GM18909 (cell line): ENCODE measurements at regions not wholly inside any gene's neighbourhood (a gene's known extent, or its start where the extent isn't known, plus 50 kb on each side); places are given as distances from the start of the nearest gene placed in this dataset.

Source experiments
- ATAC-seq: cut with Tn5 transposase; IDR thresholded peaks from one replicate; pipeline ENCODE4 v1.9.1; 2021; ENCODE audit warnings: mild to moderate bottlenecking; ENCODE audit not compliant: unreplicated experiment, poor library complexity

DNA sequence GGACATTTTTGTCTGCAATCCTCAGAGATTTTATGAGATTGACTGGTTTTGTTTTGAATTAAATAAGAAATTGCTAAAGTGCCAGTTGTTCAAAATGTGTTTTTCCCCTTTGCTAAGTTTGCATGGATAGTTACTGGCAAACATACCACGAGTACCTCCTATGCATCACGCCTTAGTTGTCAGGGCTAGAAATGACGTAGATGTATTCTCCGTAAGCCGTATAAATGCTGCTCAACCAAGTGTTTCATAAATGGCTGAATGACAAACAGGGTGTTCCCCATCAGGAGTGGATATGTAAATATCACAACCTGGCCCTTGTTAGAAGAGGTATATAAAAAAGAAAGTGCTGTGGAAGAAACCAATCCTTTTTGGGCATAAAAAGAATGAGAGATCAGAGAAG lies 341.1 kb upstream of the ZFP64 start:
- no peak for ATAC-seq

DNA sequence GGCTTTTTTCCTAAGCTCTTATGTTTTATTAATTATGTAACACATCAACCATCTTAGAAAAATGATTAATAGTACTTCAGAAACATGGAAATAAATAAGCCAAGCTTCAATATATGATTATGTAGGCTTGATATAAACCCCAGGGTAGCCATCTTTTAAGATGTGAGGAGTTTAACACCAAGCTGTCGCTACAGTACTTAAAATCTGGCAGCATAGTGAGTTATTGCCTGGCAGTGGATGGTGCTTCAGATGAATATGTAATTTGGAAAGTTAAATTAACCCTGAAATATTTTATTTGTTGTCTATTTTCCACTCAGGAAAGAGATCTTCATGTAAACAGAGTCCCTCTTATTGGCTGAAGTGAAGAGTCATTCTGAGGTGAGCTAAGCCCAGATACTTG lies 339.0 kb upstream of the ZFP64 start:
- ATAC-seq = no peak

DNA sequence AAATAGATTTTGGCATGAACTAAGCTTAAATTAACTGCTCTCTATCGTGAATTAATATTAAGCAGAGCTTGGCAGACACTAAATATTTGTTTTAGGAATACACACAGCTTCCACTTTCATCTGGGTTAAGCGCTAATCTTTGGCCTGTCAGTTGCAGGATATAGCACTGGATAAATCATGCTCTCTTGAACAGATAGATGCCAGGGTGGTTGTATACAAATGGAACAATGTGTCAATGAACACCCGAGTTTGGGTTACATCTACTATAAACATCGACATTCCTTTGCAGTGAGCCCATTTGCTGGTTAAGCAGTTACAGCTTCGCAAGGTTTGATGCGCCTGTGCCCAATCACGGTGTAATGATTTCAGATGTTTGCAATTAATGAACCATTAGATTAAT lies 338.2 kb upstream of the ZFP64 start:
- ATAC-seq = no peak

DNA sequence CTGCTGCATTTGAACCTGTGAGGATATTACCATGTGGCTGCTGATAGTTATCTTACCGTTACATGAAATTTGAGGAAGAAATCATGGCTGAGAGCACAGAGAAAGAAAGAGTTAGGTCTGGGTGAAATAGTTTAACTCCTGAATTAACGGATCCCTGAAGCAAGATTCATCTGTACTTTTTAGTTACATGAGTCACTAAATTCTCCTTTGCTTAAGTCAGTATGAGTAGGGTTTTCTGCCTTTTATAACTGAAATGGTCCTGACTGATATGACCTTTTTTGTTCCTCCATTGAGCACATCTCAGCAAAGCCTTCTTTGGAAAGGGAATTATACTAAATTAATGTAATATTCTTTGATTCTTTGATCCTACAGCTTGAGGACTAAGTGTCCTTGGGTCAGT lies 333.3 kb upstream of the ZFP64 start:
- ATAC-seq = no peak

DNA sequence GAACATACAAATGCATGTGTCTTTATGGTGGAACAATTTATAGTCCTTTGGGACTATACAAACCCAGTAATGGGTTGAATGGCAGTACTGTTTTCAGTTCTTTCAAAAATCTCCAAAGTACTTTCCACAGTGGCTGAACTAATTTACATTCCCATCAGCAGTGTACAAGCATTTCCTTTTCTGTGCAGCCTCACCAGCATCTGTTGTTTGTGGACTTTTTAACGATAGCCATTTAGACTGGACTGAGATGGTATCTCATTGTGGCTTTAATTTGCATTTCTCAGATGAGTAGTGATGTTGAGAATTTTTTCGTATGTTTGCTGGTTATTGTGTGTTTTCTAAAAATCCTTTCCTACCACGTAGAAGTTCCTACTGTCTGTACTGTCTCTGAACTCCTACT lies 327.2 kb upstream of the ZFP64 start:
- no peak for ATAC-seq

DNA sequence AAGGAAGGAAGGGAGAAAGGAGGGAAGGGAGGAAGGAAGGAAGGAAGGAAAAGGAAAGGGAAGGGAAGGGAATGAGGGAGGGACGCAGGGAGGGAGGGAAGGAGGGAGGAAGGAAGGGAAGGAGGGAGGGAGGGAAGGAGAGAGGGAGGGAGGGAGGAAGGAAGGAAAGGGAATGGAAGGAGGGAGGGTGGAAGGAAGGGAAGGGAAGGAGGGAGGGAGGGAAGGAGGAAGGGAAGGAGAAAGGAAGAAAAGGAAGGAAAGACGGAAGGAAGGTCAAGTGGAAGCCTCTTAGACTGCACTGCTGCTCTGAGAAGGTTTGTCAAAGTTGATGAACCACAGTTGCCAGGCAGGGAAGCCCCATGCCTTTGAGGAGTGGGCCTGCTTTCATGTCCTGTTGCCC lies 324.3 kb upstream of the ZFP64 start:
- no peak for ATAC-seq

DNA sequence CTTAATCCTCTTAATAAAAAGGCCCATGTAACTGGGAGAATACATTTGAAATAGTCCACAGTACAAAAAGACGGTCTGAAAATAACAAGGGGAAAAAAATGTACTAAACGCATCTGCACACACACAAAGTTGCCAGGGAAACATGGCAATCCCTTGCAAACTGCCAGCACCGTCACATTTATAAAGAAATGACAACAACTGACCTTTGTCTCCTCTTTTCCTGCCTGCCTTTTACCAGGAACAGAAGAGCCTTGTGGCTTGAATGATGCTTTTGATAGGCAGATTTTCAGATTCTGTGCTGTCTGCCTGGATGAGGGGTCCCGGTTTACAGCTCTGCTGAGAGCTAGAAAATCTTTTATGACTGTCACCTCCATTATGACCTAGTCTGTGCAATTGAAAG lies 308.6 kb upstream of the ZFP64 start:
- no peak for ATAC-seq

DNA sequence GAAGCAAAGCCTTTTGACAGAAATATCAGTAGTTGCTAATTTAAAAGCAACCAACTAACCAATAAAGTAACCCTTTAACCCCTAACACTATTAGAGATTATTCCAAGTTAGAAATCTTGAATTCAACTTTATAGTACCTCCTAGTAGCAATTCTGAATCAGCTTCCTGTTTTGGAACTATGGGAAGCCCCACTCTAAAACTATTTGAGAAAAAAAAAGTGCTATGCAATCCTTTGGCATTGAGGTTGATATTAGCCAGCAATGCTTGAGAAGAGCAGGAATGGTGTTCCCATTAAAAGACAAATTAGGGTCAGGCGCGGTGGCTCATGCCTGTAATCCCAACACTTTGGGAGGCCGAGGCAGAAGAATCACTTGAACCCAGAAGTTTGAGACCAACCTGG lies 306.2 kb upstream of the ZFP64 start:
- ATAC-seq = no peak

DNA sequence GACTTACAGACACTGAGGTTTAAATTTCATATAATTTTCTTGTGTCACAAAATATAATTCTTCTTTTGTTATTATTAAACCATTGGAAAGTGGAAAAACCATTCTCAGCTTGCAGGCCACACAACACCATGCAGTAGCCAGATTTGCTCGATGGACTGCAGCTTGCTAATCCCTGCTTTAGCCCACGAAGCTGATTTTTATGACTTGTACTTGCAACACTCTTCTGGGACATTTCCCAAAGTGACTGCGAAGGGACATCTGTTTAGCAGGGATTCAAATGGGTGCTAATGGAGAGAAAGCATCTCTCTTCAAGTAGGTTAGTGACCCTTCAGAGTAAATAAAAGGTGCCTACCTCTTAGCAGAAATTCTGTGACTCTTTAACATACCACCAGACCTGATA lies 304.6 kb upstream of the ZFP64 start:
- no peak for ATAC-seq

DNA sequence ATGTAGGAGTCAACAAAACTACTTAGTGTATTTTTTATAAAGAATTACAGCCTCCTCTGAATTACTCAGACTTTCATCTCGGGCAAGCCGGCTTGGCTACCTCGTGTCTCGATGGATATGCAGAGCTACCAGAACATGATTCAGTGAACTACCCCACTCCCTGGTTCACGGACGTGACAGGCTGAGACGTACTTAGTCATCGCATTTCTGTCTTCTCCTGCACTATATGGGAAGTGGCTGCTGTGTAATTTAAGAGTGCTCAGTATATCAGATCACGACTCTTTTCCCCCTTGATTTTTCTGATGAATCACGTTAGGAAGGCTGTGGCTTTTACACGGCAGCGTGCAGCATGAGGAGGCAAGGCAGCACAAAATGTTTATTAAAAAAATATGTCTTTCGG lies 302.7 kb upstream of the ZFP64 start:
- no peak for ATAC-seq

DNA sequence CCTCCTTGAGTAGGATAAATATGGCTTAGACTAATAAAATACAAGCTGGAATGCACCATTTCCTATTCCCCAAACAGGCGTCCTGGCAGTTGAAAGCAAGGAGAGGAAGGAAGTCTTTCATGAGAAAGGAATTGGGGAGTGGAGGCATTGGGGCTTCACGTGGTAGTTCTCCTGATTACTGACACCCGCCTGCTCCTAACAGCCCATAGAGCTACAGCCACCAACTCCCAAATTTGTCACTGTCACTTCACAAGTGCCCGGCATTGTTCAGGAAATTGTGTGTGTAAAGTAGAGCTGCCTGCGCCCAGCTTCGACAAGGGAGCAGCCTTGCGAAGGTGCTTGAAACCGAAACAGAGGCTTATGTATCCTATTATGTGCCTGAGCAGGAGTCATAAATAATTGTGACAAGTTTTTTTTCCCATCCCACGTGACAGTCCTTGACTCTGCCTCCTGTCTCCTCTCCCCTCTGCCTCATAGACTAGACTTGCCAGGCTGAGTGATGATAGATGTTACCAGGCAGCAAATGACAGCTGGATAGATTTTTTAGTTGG lies 301.7 kb upstream of the ZFP64 start:
- ATAC-seq = no peak

DNA sequence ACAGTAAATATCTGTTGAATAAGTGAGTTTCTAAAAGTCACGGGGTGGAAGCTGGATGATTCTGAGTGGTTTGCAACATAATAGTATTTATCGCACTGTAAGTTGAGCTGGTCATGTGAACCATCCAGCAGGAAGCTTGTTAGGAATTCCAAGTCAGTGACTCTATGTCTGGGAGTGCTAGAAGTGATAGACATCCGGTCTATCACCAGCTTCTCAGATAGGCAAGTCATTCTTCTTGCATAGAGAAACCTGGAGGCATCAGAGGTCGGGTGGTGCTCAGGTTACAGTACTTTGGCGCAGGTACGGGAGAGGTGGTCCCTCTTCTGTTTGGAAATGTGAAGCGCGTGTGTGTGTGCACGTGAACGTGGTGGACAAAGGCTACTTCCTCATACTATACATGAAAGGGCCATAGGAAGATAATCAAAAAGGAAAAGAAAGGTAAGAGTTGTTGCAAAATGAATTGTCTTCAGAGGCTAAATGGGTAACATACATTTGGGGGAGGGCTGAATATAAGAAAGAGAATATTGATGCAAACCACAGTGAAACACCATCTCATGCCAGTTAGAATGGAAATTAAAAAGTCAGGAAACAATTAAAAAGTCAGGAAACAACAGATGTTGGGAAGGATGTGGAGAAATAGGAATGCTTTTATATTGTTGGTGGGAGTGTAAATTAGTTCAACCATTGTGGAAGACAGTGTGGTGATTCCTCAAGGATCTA lies 299.3 kb upstream of the ZFP64 start:
- no peak for ATAC-seq

DNA sequence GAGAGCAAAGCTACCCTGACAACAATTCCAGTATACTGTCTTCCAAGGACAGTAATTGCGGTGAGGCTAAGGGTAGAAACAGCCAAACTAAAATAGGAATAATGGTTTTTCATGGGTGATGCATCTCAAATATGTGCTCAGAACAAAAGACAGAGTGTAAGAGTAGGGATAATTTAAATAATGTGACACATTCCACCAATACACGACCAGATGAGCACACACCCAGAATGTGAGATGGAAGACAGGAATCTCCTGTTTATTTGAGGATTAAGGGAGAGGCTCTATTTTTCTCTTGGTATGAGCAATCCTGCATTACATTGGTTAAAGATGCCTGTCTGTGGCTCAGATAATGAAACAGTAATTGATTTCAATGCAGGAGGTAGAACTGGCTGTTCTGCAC lies 292.9 kb upstream of the ZFP64 start:
- no peak for ATAC-seq

DNA sequence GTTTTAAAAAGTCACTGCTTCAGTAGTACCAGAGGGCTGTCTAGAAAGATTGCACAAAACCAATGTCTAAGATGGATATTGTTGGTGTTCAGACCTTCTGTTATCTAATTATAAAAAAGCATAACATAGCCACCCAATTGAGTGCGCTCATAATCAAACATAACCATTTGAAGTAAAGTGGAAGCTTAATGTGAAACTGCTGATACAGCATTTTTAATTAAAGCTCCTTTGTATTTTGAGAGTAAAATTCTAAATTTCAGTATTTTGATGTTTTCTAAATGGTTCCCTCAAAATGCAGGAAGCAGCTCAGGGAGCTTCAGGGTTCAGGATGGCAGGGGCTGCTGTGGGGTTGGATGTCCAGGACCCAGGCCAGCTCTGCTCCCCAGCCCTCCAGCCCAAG lies 291.8 kb upstream of the ZFP64 start:
- ATAC-seq = no peak

DNA sequence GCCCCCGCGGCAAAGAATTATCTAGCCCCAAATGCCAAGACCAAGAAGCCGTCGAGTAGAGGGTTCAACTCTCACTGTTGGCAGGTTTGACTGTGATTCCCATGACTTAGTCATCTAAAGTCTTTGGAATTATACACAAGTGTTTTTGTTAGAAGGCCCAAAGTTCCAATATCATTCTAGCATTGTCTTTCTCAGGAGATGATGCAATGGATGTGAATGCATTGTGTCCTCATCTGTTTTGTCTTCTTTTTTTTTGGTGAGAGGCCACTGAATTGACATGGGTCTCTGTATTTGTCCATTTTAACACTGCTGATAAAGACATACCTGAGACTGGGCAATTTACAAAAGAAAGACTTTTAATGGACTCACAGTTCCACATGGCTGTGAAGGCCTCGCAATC lies 290.5 kb upstream of the ZFP64 start:
- ATAC-seq = no peak

DNA sequence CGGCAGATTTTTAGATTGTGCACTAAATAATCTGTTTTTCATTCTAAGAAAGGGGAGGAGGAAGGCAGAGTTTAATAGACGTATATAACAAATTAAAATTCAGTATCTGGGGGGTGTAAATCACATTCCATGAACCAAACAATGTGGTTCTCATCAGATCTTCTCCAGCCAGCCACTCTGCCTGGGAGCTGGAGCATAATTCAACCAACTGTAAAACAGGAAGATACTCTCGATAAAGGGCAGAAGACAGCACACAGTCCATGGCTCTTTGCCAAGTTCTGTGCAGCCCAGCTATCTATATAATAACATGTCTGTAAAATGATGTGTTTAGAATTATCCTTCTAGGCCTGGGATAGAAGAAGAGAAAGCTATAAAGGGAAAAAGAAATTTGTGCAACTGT lies 289.9 kb upstream of the ZFP64 start:
- no peak for ATAC-seq

DNA sequence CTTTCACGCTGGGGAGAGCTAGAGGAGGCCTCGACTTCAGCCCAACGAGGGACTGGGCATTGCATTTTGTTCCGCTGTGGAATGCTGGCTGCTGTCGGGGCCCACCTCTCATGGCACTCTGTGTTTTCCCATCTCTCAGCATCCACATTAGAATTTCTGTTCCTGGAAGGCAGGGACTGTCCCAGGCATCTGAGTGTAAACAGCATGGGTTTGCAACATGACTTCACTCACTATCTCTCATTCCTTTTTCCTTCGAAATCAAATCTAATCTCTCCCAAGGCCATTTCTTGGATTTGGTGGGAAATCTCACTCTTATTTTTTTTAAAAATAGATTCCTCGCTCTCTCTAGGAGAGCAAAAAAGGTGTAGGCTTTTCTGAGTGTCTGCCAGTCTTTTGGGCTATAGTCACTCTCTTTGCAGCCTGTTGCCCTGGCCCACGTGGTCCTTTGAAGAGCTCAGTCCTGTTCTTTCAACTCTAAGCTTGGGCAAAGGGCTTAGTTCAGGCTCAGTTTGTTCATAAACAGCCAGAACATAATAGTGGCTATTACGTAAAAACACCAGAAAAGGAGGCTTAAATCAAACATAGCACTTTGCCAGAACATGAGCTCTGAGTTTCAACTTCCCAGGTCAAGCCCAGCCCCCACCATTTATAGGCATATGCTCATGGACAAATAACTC lies 284.6 kb upstream of the ZFP64 start:
- no peak for ATAC-seq

DNA sequence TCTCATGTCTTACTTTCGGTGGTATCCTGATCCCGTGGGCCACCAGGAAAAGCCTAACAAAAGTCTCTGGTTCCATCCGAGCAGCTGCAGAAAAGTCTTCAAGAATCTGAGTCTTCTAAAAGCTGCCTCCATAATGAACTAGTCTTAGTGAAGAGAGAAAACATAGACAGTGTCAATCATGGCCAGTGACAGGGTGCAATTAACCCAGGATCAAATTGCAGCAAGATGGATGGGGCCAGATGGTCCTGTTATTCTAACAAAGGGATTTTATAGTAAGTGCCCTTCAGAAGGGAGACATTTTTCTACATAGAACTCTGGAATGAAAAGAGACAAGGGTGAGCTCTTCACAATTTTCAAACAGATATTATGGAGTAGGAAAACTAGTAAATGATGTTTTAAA lies 281.6 kb upstream of the ZFP64 start:
- ATAC-seq = no peak

DNA sequence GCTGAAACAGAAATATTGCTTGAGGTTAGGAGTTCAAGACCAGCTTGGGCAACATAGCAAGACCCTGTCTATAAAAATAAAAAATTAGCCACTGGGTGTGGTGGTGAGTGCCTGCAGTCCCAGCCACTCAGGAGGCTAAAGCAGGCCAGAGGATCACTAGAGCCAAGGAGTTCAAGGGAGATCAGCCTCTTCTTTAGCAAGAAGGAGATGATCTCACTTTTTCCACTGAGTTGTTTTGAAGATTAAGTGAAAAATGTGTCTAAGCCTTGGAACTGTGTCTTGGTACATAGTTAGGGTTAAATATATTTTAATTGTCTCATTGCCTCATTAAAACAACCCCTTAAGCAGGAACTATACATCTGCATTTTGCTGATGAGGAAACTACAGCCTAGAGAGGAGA lies 279.0 kb upstream of the ZFP64 start:
- ATAC-seq = no peak

DNA sequence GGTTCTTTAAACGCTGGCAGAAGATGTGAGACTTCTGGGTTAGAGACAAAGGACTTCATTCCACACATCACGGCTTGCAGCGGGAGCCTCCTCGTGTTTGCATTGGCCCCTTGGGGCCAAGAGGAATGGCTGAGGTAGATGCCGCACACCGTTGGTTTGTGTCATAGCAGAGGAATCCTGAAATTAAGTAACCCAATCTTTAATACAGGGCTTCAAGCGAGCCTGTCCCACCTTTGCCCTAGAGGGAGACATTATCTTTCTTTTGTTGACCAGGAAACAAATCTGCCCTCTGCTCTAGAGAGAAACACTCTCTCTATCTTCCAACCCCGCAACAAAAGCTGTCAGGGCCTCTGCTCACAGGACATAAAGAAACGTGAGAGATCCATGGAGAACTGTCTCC lies 277.5 kb upstream of the ZFP64 start:
- ATAC-seq = no peak

DNA sequence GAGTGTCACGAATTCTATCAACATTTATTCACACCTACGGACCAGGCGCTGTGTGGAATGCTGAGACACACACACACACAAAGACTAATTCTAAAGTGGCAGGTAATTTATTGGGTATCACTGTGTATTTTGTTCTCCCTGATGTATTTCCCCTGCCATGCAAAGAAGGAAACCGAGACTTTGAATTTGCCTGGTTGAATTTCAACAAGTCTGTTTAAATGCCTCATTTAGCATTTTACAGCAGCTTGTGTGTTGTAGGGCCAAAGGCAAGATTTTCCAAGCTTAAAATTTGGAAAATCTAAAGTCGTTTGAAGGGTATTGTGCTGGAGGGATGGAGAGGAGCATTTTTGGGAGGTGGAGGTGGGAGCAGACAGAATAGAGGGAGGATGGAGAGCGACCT lies 274.4 kb upstream of the ZFP64 start:
- no peak for ATAC-seq

DNA sequence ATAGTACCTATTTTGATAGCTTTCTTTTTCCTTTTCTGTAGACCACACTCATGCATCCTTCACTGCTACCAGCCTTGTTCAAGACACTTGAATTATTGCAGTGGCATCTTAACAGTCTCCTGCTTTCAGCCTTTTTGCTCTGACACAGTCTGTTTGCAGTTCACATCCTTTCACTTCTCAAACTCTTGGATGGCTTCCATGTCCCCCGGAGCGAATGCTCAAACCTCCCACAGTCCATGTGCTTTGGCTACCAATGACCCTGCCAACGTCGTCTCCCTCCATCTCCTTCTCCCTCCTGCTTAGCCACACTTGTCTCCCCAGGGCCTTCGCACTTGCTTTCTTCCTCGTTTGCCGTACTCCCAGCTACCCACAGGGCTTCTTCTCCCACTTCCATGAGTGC lies 270.0 kb upstream of the ZFP64 start:
- ATAC-seq = no peak
